ENCODE measurements at regions not wholly inside any gene's neighbourhood (a gene's known extent, or its start where the extent isn't known, plus 50 kb on each side); places are given as distances from the start of the nearest gene placed in this dataset.

DNA sequence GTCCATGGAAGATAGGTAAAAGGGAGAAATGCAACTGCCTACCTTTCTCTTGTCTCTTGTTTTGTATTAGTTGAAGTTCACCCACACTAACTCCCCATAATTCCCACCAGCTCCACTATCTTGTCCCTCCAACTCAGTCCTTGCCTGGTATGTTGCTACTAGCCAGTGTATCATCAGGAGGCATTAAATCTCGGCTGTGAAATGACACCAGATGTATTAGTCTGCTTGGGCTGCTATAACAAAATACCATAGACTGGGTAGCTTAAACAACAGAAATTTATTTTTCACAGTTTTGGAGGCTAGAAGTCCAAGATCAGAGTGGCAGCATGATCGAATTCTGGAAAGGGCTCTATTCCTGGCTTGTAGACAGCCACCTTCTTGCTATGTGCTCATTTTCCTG is 102.3 kb upstream of the WDR72 start:
- H3K9ac ChIP-seq (replicated peaks; ENCODE audit: extremely low read depth, insufficient read depth, low read length), result no peak overlapping the region
- no peak for TF ChIP-seq EZH2 (IDR thresholded peaks at IDR 0.05; ENCODE audit: borderline replicate concordance, low read depth, low read length, severe bottlenecking)
- H3K9me3 ChIP-seq (replicated peaks; ENCODE audit: control insufficient read depth, insufficient read depth, low read length), result no peaks in the 10 kb centered on the region
- H3K36me3 ChIP-seq (ENCODE audit: control insufficient read depth in 2 of 2, extremely low read depth in 1 of 2, insufficient read depth in 2 of 2, low read length in 2 of 2), result no peaks in the 10 kb centered on the region
- ChIA-PET POLR2A (no interaction called here), CTCF (no interaction called here)
- no peaks in the 10 kb centered on the region for H3K27me3 ChIP-seq (ENCODE audit: control insufficient read depth in 2 of 2, insufficient read depth in 2 of 2, low read length in 2 of 2)
- DNase-seq (ENCODE audit: low read depth, low spot score) (no peak), FAIRE-seq (no peak)
- dilution Hi-C loops (cut with MboI; ENCODE audit: extremely low pct_ligation_motif_present, low sequenced_read_pairs) (no loop called here), intact Hi-C loops (cut with micrococcal nuclease) (no loop called here)
- H3K27ac ChIP-seq (ENCODE audit: insufficient read depth, low read depth, low read length), result no peak overlapping the region
- H3K79me2 ChIP-seq (ENCODE audit: control insufficient read depth, insufficient read depth, low read length), result no peaks in the 10 kb centered on the region
- H4K20me1 ChIP-seq (replicated peaks; ENCODE audit: control insufficient read depth, extremely low read depth, insufficient read depth, low read length), result no peaks in the 10 kb centered on the region
- H3K4me1 ChIP-seq (ENCODE audit: control insufficient read depth, extremely low read depth, insufficient read depth, low read length), result no peaks in the 10 kb centered on the region
- H2AFZ ChIP-seq (ENCODE audit: low read depth, low read length), result no peak overlapping the region
- no TSS peak for BruUV-seq (replicated peaks)
- no peaks in the 10 kb centered on the region for H3K9me1 ChIP-seq (replicated peaks; ENCODE audit: control insufficient read depth, extremely low read depth, insufficient read depth, low read length)
- H3K4me3 ChIP-seq (replicated peaks in 1 of 3; ENCODE audit: insufficient read depth in 1 of 3, low read depth in 1 of 3, low read length in 3 of 3), result no peak overlapping the region
- H3K4me2 ChIP-seq (ENCODE audit: insufficient read depth, low read length), result no peak overlapping the region

DNA sequence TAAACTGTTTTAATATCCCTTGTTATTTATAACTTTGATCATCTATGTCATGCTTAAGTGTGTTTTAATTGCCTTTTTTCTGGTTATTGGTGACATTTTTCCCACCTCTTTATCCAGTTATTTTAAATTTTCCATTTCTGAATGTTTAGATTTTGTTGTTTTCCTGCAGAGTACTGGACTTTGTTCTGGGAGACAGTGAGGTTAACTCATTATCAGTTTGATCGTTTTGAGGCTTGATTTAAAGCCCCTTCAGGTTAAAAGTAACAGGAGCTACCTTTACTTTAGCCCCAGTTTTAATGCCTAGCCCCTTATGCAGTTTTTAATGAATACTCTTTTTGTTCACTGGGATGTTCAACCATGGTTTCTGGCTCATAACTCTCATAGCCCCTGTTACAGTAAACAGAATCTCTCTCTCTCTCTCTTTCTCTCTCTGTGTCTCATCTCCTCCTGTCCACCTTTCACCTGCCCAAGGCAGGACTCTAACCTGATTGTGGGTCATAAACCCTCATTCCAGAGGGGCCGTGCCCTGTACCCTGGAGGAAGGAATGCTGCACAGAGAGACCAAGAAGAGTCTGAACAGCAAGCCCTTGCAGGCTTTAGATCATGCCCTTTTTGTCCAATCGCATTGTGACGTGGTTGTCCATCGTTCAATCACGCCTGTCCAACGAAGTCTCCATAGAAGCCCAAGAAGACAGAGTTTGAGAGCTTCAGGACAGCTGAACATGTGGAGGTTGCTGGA is 91.8 kb upstream of the WDR72 start:
- Histone ChIP-seq H3K9me3 (replicated peaks; ENCODE audit: control insufficient read depth, insufficient read depth, low read length) (no peaks in the 10 kb centered on the region), H3K4me2 (ENCODE audit: insufficient read depth, low read length) (no peak overlapping the region), H3K27ac (ENCODE audit: insufficient read depth, low read depth, low read length) (no peak overlapping the region), H3K27me3 (ENCODE audit: control insufficient read depth in 2 of 2, insufficient read depth in 2 of 2, low read length in 2 of 2) (no peaks in the 10 kb centered on the region), H3K4me3 (replicated peaks in 1 of 3; ENCODE audit: insufficient read depth in 1 of 3, low read depth in 1 of 3, low read length in 3 of 3) (no peak overlapping the region), H3K9me1 (replicated peaks; ENCODE audit: control insufficient read depth, extremely low read depth, insufficient read depth, low read length) (no peaks in the 10 kb centered on the region), H3K79me2 (ENCODE audit: control insufficient read depth, insufficient read depth, low read length) (no peaks in the 10 kb centered on the region), H3K9ac (replicated peaks; ENCODE audit: extremely low read depth, insufficient read depth, low read length) (no peak overlapping the region), H2AFZ (ENCODE audit: low read depth, low read length) (no peak overlapping the region), H3K36me3 (ENCODE audit: control insufficient read depth in 2 of 2, extremely low read depth in 1 of 2, insufficient read depth in 2 of 2, low read length in 2 of 2) (no peaks in the 10 kb centered on the region), H3K4me1 (ENCODE audit: control insufficient read depth, extremely low read depth, insufficient read depth, low read length) (no peaks in the 10 kb centered on the region), H4K20me1 (replicated peaks; ENCODE audit: control insufficient read depth, extremely low read depth, insufficient read depth, low read length) (no peaks in the 10 kb centered on the region)
- no peak for FAIRE-seq
- ChIA-PET CTCF (no interaction called here), POLR2A (no interaction called here)
- no TSS peak for BruUV-seq (replicated peaks)
- dilution Hi-C loops (cut with MboI; ENCODE audit: extremely low pct_ligation_motif_present, low sequenced_read_pairs), result no loop called here
- intact Hi-C loops (cut with micrococcal nuclease), result no loop called here
- TF ChIP-seq POLR2A (IDR thresholded peaks at IDR 0.05; ENCODE audit: low read depth, low read length) (no peak), EZH2 (IDR thresholded peaks at IDR 0.05; ENCODE audit: borderline replicate concordance, low read depth, low read length, severe bottlenecking) (no peak)
- no peak for DNase-seq (ENCODE audit: low read depth, low spot score)
